GM23338 (cell line): ENCODE measurements at regions not wholly inside any gene's neighbourhood (a gene's known extent, or its start where the extent isn't known, plus 50 kb on each side); places are given as distances from the start of the nearest gene placed in this dataset.
A peak's percentile ranks its signal among the peaks of the same experiment; 100 is the strongest.

Experiments used
- ATAC-seq: fragments of 200-7000 bp; cut with Tn5 transposase; 3 replicates; pipeline ENCODE4 v1.9.1; 2020
- DNase-seq: peaks from one replicate; pipeline ENCODE4 v3.0.0-alpha.2; 2015; ENCODE audit warnings: low spot score
- H2AFZ ChIP-seq: fragments of 200-600 bp; sonication (generic); 2 replicates; pipeline ENCODE4 v1.8.0; 2016; ENCODE audit warnings: antibody characterized with exemption, mild to moderate bottlenecking, moderate library complexity
- H3F3A ChIP-seq: fragments of 200-600 bp; sonication (generic); replicated peaks from 2 replicates; pipeline ENCODE4 v1.8.0; 2017; ENCODE audit warnings: antibody characterized with exemption, mixed run types, low read depth
- H3K27ac ChIP-seq: fragments of 200-600 bp; sonication (generic); 2 replicates; pipeline ENCODE4 v1.6.1; 2016; ENCODE audit warnings: low read depth
- H3K27me3 ChIP-seq: fragments of 200-600 bp; sonication (generic); 2 replicates; pipeline ENCODE4 v1.8.0; 2016; ENCODE audit warnings: mild to moderate bottlenecking, mixed run types, moderate library complexity; ENCODE audit not compliant: insufficient read depth
- H3K36me3 ChIP-seq: fragments of 200-600 bp; sonication (generic); 2 replicates; pipeline ENCODE4 v1.8.0; 2016; ENCODE audit warnings: mild to moderate bottlenecking; ENCODE audit not compliant: insufficient read depth
- H3K4me1 ChIP-seq: fragments of 200-600 bp; sonication (generic); 2 replicates; pipeline ENCODE4 v1.8.0; 2016; ENCODE audit warnings: mild to moderate bottlenecking, moderate library complexity; ENCODE audit not compliant: insufficient read depth
- H3K4me2 ChIP-seq: fragments of 200-600 bp; sonication (generic); 2 replicates; pipeline ENCODE4 v1.7.1; 2017; ENCODE audit warnings: mixed run types
- H3K4me3 ChIP-seq: fragments of 200-600 bp; sonication (generic); 2 replicates; pipeline ENCODE4 v1.6.1; 2016; ENCODE audit warnings: mixed run types
- H3K79me2 ChIP-seq: fragments of 200-600 bp; sonication (generic); replicated peaks from 2 replicates; pipeline ENCODE4 v1.8.0; 2017; ENCODE audit warnings: mild to moderate bottlenecking; ENCODE audit not compliant: insufficient read depth
- H3K9me2 ChIP-seq: fragments of 200-600 bp; sonication (generic); 2 replicates; pipeline ENCODE4 v1.8.0; 2017; ENCODE audit not compliant: insufficient read depth
- H4K20me1 ChIP-seq: fragments of 200-600 bp; sonication (generic); replicated peaks from 2 replicates; pipeline ENCODE4 v1.8.0; 2017; ENCODE audit warnings: mild to moderate bottlenecking; ENCODE audit not compliant: insufficient read depth
- H3K27ac Mint-ChIP-seq: 2 replicates; pipeline ENCODE4 v1.8.0; 2020; ENCODE audit warnings: inconsistent platforms, mild to moderate bottlenecking, moderate library complexity, mixed read lengths
- H3K27me3 Mint-ChIP-seq: 3 replicates; pipeline ENCODE4 v1.8.0; 2022; ENCODE audit warnings: low read depth, mild to moderate bottlenecking, moderate library complexity, mixed read lengths, inconsistent platforms; ENCODE audit not compliant: insufficient read depth, poor library complexity
- H3K36me3 Mint-ChIP-seq: 3 replicates; pipeline ENCODE4 v1.8.0; 2021; ENCODE audit warnings: low read depth, mild to moderate bottlenecking, inconsistent platforms, moderate library complexity, mixed read lengths
- H3K4me1 Mint-ChIP-seq: 3 replicates; pipeline ENCODE4 v1.8.0; 2020; ENCODE audit warnings: mild to moderate bottlenecking, inconsistent platforms, mixed read lengths
- H3K4me3 Mint-ChIP-seq: 3 replicates; pipeline ENCODE4 v1.8.0; 2021; ENCODE audit warnings: moderate library complexity, mild to moderate bottlenecking, inconsistent platforms, mixed read lengths
- H3K9me3 Mint-ChIP-seq: 3 replicates; pipeline ENCODE4 v1.8.0; 2020; ENCODE audit warnings: moderate library complexity, mild to moderate bottlenecking, inconsistent platforms, mixed read lengths
- CREB1 ChIP-seq: fragments of 250-450 bp; sonication (Bioruptor Pico); IDR thresholded peaks from 2 replicates; pipeline ENCODE4 v1.5.0; 2020; ENCODE audit warnings: low read depth, mild to moderate bottlenecking, moderate library complexity
- CTCF ChIP-seq, 2 experiments: fragments of 200-600 bp in 1 of 2; sonication (generic) in 1 of 2; conservative IDR thresholded peaks; 2 replicates each; pipeline versions ENCODE4 v1.5.1 to v1.6.1; 2016 to 2017; ENCODE audit warnings: antibody characterized with exemption in 2 of 2, low read depth in 2 of 2, mild to moderate bottlenecking in 2 of 2, moderate library complexity in 1 of 2
- ETS1 ChIP-seq: IDR thresholded peaks from 2 replicates; pipeline ENCODE4 v1.6.1; 2016; ENCODE audit warnings: antibody characterized with exemption
- EZH2 ChIP-seq: fragments of 200-600 bp; sonication (generic); IDR thresholded peaks from one replicate; pipeline ENCODE4 v1.8.0; 2017; ENCODE audit warnings: antibody characterized with exemption, mild to moderate bottlenecking, low read depth; ENCODE audit not compliant: unreplicated experiment
- JUNB ChIP-seq: IDR thresholded peaks from one replicate; pipeline ENCODE4 v1.6.1; 2016; ENCODE audit warnings: antibody characterized with exemption; ENCODE audit not compliant: unreplicated experiment
- POLR2AphosphoS5 ChIP-seq: IDR thresholded peaks from 2 replicates; pipeline ENCODE4 v1.6.1; 2016; ENCODE audit warnings: antibody characterized with exemption, low read depth
- STAT1 ChIP-seq: IDR thresholded peaks from one replicate; pipeline ENCODE4 v1.6.1; 2016; ENCODE audit warnings: antibody characterized with exemption; ENCODE audit not compliant: unreplicated experiment
- ZNF114 ChIP-seq: fragments of 250-450 bp; sonication (Bioruptor Pico); IDR thresholded peaks from 2 replicates; pipeline ENCODE4 v1.5.0; 2020; ENCODE audit warnings: mild to moderate bottlenecking, moderate library complexity

- DNase-seq (no peak), ATAC-seq (no peak)
- H3K36me3 ChIP-seq = no peaks in the 10 kb centered on the region; the same call in 1 of the 2 replicates
- no peak overlapping the region for H3K27ac ChIP-seq
- no peak overlapping the region for H3K4me3 ChIP-seq
- H3K36me3 Mint-ChIP-seq = peaks cover 10% of the 10 kb centered on the region
- no peaks in the 10 kb centered on the region for H3K4me1 Mint-ChIP-seq
- H3K27me3 Mint-ChIP-seq = no peaks in the 10 kb centered on the region
- H3K4me1 ChIP-seq = no peaks in the 10 kb centered on the region
- H3K27ac Mint-ChIP-seq = no peak overlapping the region
- no peaks in the 10 kb centered on the region for H4K20me1 ChIP-seq
- TF ChIP-seq EZH2 (no peak), JUNB (no peak), STAT1 (no peak), POLR2AphosphoS5 (no peak)
- no peaks in the 10 kb centered on the region for H3K27me3 ChIP-seq
- no peaks in the 10 kb centered on the region for H3F3A ChIP-seq
- peaks cover 16% of the 10 kb centered on the region for H3K9me3 Mint-ChIP-seq
- H3K4me2 ChIP-seq = no peak overlapping the region
- H2AFZ ChIP-seq = peak overlapping the region; percentile 64; the same call in 1 of the 2 replicates
- no peaks in the 10 kb centered on the region for H3K79me2 ChIP-seq
- no peak overlapping the region for H3K4me3 Mint-ChIP-seq
- no peaks in the 10 kb centered on the region for H3K9me2 ChIP-seq
Observed at GRCh38 chr3:109900783-109901182, 563.4 kb upstream of the DPPA4 start.

GRCh38 chr3:109902549-109902948, 565.2 kb upstream of the DPPA4 start:
- H4K20me1 ChIP-seq = no peaks in the 10 kb centered on the region
- H3K4me3 Mint-ChIP-seq = no peak overlapping the region
- no peaks in the 10 kb centered on the region for H3K4me1 ChIP-seq
- H3K9me3 Mint-ChIP-seq = peaks cover 32% of the 10 kb centered on the region
- peaks cover 23% of the 10 kb centered on the region for H3K36me3 Mint-ChIP-seq
- H3F3A ChIP-seq = no peaks in the 10 kb centered on the region
- no peaks in the 10 kb centered on the region for H3K27me3 Mint-ChIP-seq
- no peak for DNase-seq
- H3K27me3 ChIP-seq = no peaks in the 10 kb centered on the region
- no peak overlapping the region for H3K4me2 ChIP-seq
- peak overlapping the region; percentile 61; the same call in 1 of the 2 replicates for H2AFZ ChIP-seq
- no peaks in the 10 kb centered on the region for H3K4me1 Mint-ChIP-seq
- no peak for ATAC-seq
- no peak overlapping the region for H3K4me3 ChIP-seq
- H3K27ac ChIP-seq = no peak overlapping the region
- H3K36me3 ChIP-seq = no peaks in the 10 kb centered on the region; the same call in 1 of the 2 replicates
- no peak for TF ChIP-seq POLR2AphosphoS5
- TF ChIP-seq ZNF114 (CRISPR knock-in tag) = no peak
- no peak for TF ChIP-seq CREB1
- TF ChIP-seq STAT1 = no peak
- TF ChIP-seq ETS1 = no peak
- H3K27ac Mint-ChIP-seq = no peak overlapping the region
- H3K9me2 ChIP-seq = no peaks in the 10 kb centered on the region
- no peaks in the 10 kb centered on the region for H3K79me2 ChIP-seq

- Histone ChIP-seq H3K36me3 (no peaks in the 10 kb centered on the region; the same call in 1 of the 2 replicates), H3K27me3 (no peaks in the 10 kb centered on the region), H2AFZ (no peak overlapping the region), H3K79me2 (no peaks in the 10 kb centered on the region), H3K27ac (no peak overlapping the region), H3K9me2 (no peaks in the 10 kb centered on the region), H3F3A (no peaks in the 10 kb centered on the region), H3K4me1 (no peaks in the 10 kb centered on the region), H3K4me2 (no peak overlapping the region), H3K4me3 (no peak overlapping the region), H4K20me1 (no peaks in the 10 kb centered on the region)
- H3K36me3 Mint-ChIP-seq = peaks cover 27% of the 10 kb centered on the region
- DNase-seq (peak; percentile 23), ATAC-seq (no peak)
- H3K4me3 Mint-ChIP-seq = no peak overlapping the region
- no peaks in the 10 kb centered on the region for H3K4me1 Mint-ChIP-seq
- TF ChIP-seq CTCF (conservative IDR thresholded peaks at IDR 0.05; ENCODE audit: low read depth in 2 of 2) = peak; percentile 29 to 36
- no peak for TF ChIP-seq JUNB
- no peak overlapping the region for H3K27ac Mint-ChIP-seq
- peaks cover 37% of the 10 kb centered on the region for H3K9me3 Mint-ChIP-seq
- H3K27me3 Mint-ChIP-seq = no peaks in the 10 kb centered on the region
Observed at GRCh38 chr3:109903100-109903499, 565.8 kb upstream of the DPPA4 start.
